Breast epithelium (tissue), 4 donors: ENCODE measurements at regions not wholly inside any gene's neighbourhood (a gene's known extent, or its start where the extent isn't known, plus 50 kb on each side); places are given as distances from the start of the nearest gene placed in this dataset.

Experiments used
- DNase-seq, 2 donors: peaks; one replicate each; pipeline ENCODE4 v3.0.0-alpha.2; 2019; ENCODE audit warnings: low spot score in 2 of 2
- H3K27ac ChIP-seq, 2 donors: fragments of 200-600 bp; sonication (generic) in 1 of 2; one replicate each; pipeline ENCODE4 v1.5.1; 2016 to 2019; ENCODE audit warnings: mild to moderate bottlenecking in 1 of 2
- H3K27me3 ChIP-seq, 2 donors: fragments of 200-600 bp; sonication (generic) in 1 of 2; one replicate each; pipeline versions ENCODE4 v1.5.1 to v1.6.0; 2017 to 2019; ENCODE audit warnings: control low read depth in 1 of 2, mild to moderate bottlenecking in 1 of 2
- H3K36me3 ChIP-seq: fragments of 200-600 bp; one replicate; pipeline ENCODE4 v1.5.1; 2019
- H3K4me1 ChIP-seq, 2 donors: fragments of 200-600 bp; sonication (generic); one replicate each; pipeline ENCODE4 v1.5.1; 2016 to 2019; ENCODE audit warnings: control low read depth in 1 of 2
- H3K4me3 ChIP-seq, 3 donors: fragments of 200-600 bp; sonication (generic); 1 replicate in 2 of 3; 2 replicates in 1 of 3; pipeline ENCODE4 v1.5.1; 2016 to 2019; ENCODE audit warnings: mild to moderate bottlenecking in 3 of 3, moderate library complexity in 2 of 3
- H3K9me3 ChIP-seq, 2 donors: fragments of 200-600 bp; sonication (generic) in 1 of 2; one replicate each; pipeline ENCODE4 v1.5.1; 2016 to 2019; ENCODE audit warnings: control low read depth in 1 of 2
- CTCF ChIP-seq, 3 donors: fragments of 450-650 bp; IDR thresholded peaks; one replicate each; pipeline ENCODE4 v1.5.1; 2016 to 2017; ENCODE audit warnings: antibody characterized with exemption in 3 of 3, mild to moderate bottlenecking in 3 of 3, moderate library complexity in 3 of 3
- POLR2A ChIP-seq: fragments of 450-650 bp; IDR thresholded peaks from one replicate; pipeline ENCODE4 v1.6.1; 2016; ENCODE audit warnings: antibody characterized with exemption, mild to moderate bottlenecking, moderate library complexity
- POLR2AphosphoS5 ChIP-seq, 3 donors: sonication (generic); formaldehyde crosslinking; IDR thresholded peaks; one replicate each; pipeline ENCODE4 v1.6.1; 2017; ENCODE audit warnings: antibody characterized with exemption in 3 of 3
- intact Hi-C: fragments of 100-400 bp; cut with DNase I; formaldehyde crosslinking; loops from one replicate; pipeline ENCODE4 v1.15.1; 2023; ENCODE audit warnings: low total_unique reads

DNA sequence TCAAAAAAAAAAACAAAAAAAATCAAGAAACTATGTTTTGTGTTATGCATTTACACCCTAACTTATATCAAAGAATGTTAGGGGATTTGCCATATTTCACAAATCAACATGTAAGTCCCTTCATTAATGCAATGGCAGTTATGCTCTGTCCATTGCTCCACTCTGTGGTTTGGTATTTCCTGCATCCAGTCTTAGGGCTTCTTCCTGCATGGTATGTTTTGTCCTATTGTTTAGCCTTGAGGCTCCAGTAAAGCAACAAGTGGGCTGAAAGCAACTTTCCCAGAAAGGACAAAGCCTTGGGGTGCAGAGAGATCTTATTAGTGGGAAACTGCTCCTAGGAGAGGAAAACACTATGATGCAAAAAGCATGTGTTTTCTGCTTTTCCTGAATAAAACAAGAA, 474.1 kb downstream of the IRS1 start:
- H3K4me1 ChIP-seq = no peaks in the 10 kb centered on the region
- no peak for TF ChIP-seq CTCF (IDR thresholded peaks at IDR 0.05)
- no peak for TF ChIP-seq POLR2AphosphoS5 (IDR thresholded peaks at IDR 0.05)
- TF ChIP-seq POLR2A = no peak
- no peak overlapping the region for H3K27ac ChIP-seq
- no peaks in the 10 kb centered on the region for H3K9me3 ChIP-seq
- no peak overlapping the region for H3K4me3 ChIP-seq
- no peaks in the 10 kb centered on the region for H3K36me3 ChIP-seq
- no peaks in the 10 kb centered on the region for H3K27me3 ChIP-seq
- no peak for DNase-seq
- intact Hi-C loops = no loop called here

DNA sequence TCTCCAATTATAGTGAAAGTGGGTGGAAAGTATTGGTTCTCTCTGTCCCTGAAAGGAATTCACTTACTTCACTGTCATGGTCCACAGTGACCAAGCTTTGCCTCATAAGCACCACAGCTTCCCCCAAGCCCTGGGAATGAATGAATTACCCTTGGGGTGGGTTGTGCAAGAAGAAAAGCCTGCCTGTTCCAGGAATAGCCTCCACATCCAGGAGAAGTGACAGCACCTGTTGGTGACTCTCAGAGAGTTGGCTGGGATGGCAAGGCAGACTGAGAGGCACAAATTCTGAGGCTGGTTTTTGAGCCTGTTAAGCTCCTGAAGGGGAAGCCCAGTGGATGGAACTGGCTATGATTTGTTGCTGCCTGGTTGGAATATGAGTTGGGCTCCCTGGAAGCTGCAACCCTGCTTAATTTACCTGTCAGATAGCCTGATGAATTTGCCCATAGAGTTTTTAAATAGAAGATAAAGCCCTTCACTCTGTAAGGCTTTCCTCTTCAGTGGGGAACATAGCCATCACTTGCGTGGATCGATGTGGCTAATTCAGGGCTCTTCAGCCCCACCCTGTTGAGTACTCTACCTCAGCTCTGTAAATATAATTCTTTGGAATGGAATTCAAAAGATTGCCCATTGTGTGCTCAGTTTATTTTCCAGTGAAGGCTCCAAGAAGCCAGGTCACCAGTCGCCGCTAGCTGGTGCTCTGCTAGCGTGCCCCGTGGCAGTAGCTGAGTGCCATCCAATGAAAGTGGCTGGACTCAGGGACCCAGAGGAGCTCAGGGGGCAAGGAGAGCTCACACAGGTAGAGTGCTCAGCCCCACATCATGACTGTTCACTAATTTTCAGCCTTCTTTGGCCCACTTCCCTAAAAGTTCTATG, 479.3 kb downstream of the IRS1 start:
- intact Hi-C loops = no loop called here
- H3K27me3 ChIP-seq = no peaks in the 10 kb centered on the region
- TF ChIP-seq CTCF (IDR thresholded peaks at IDR 0.05) (no peak), POLR2AphosphoS5 (IDR thresholded peaks at IDR 0.05) (no peak), POLR2A (no peak)
- H3K4me3 ChIP-seq = no peak overlapping the region
- no peak overlapping the region for H3K27ac ChIP-seq
- DNase-seq = no peak
- H3K9me3 ChIP-seq = no peaks in the 10 kb centered on the region
- no peaks in the 10 kb centered on the region for H3K4me1 ChIP-seq
- no peaks in the 10 kb centered on the region for H3K36me3 ChIP-seq

GRCh38 chr2:226317970-226318369, 481.6 kb downstream of the IRS1 start:
- intact Hi-C loops = no loop called here
- TF ChIP-seq POLR2AphosphoS5 (IDR thresholded peaks at IDR 0.05) (no peak), POLR2A (no peak), CTCF (IDR thresholded peaks at IDR 0.05) (no peak)

DNA sequence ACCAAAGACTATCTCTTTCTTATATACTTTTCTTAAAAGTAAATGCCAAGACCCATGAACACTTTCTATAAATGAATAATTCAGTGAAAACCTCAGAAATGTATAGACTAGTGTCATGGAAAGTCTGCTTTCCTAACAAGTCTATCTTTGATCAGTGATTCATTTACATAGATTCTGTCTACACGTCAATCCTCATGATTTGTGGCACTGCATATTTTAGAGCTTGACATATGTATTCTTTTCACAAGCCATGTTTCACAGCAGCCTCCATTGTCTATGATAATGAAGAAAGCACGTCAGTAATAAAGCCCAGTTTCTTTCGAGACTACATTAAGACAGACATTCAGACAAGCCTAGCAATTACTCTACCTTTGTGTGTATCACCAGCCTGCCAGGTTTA, 486.6 kb downstream of the IRS1 start:
- H3K27me3 ChIP-seq = no peaks in the 10 kb centered on the region
- H3K4me3 ChIP-seq = no peak overlapping the region
- H3K9me3 ChIP-seq = no peaks in the 10 kb centered on the region
- H3K4me1 ChIP-seq = no peaks in the 10 kb centered on the region
- no peak for DNase-seq
- intact Hi-C loops = no loop called here
- no peak for TF ChIP-seq POLR2AphosphoS5 (IDR thresholded peaks at IDR 0.05)
- no peak for TF ChIP-seq POLR2A
- TF ChIP-seq CTCF (IDR thresholded peaks at IDR 0.05) = no peak
- no peaks in the 10 kb centered on the region for H3K36me3 ChIP-seq
- no peak overlapping the region for H3K27ac ChIP-seq

More at GRCh38 chr2:226317970-226318369, 481.6 kb downstream of the IRS1 start:
- Histone ChIP-seq H3K4me1 (no peaks in the 10 kb centered on the region), H3K36me3 (no peaks in the 10 kb centered on the region), H3K4me3 (no peak overlapping the region), H3K27ac (no peak overlapping the region), H3K9me3 (no peaks in the 10 kb centered on the region), H3K27me3 (no peaks in the 10 kb centered on the region)
- DNase-seq = no peak

DNA sequence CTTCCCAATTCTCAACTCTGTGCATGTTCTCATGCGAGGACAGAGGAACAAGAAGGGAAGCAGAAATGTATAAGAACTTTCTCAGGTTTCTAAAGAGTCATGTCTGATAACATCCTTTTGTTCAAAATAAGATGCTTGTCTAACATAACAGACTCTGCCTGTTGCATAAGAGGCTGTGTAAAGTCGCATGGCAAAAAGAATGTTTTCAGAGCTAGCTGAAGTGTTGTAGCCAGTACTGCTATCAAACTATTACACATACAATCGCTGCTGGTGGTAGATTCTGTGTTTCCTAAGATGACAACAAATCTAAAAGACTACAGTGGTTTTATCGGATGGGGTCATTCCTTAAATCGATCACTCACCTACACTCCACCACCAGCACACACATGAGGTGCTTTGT, 487.5 kb downstream of the IRS1 start:
- Histone ChIP-seq H3K4me3 (no peak overlapping the region), H3K9me3 (no peaks in the 10 kb centered on the region), H3K4me1 (no peaks in the 10 kb centered on the region), H3K36me3 (no peaks in the 10 kb centered on the region), H3K27me3 (no peaks in the 10 kb centered on the region), H3K27ac (no peak overlapping the region)
- TF ChIP-seq POLR2AphosphoS5 (IDR thresholded peaks at IDR 0.05) (no peak), POLR2A (no peak), CTCF (IDR thresholded peaks at IDR 0.05) (no peak)
- intact Hi-C loops = no loop called here
- no peak for DNase-seq
